H1 (cell line): ENCODE measurements at regions not wholly inside any gene's neighbourhood (a gene's known extent, or its start where the extent isn't known, plus 50 kb on each side); places are given as distances from the start of the nearest gene placed in this dataset.

Source experiments
- BCL11A ChIP-seq, 2 experiments: IDR thresholded peaks; one replicate each; pipeline ENCODE4 v1.6.1; 2011; ENCODE audit warnings: low read depth in 2 of 2, low read length in 2 of 2, mild to moderate bottlenecking in 2 of 2
- CBX5 ChIP-seq: fragments of 300-800, 300-1000 bp; sonication (generic); IDR thresholded peaks from 2 replicates; pipeline ENCODE4 v1.7.1; 2016; ENCODE audit warnings: antibody characterized with exemption, low read length, low read depth
- CHD7 ChIP-seq: fragments of 300-600 bp; sonication (generic); IDR thresholded peaks from 2 replicates; pipeline ENCODE4 v1.7.1; 2012; ENCODE audit warnings: low read length, moderate library complexity, mild to moderate bottlenecking, inconsistent platforms; ENCODE audit not compliant: insufficient replicate concordance
- FOSL1 ChIP-seq: IDR thresholded peaks from 2 replicates; pipeline ENCODE4 v1.6.1; 2011; ENCODE audit warnings: mild to moderate bottlenecking, low read depth, low read length, moderate library complexity; ENCODE audit not compliant: insufficient read depth
- GTF2F1 ChIP-seq: IDR thresholded peaks from 2 replicates; pipeline ENCODE4 v1.6.1; 2012; ENCODE audit warnings: low read depth, low read length, improper control_type of control experiment, borderline replicate concordance
- HDAC2 ChIP-seq, 2 experiments: fragments of 300-600 bp in 1 of 2; sonication (generic) in 1 of 2; IDR thresholded peaks; 2 replicates each; pipeline ENCODE4 v1.6.1; 2011 to 2012; ENCODE audit warnings: low read depth in 2 of 2, low read length in 2 of 2, mild to moderate bottlenecking in 2 of 2, moderate library complexity in 2 of 2, borderline replicate concordance in 1 of 2, inconsistent platforms in 1 of 2
- MAX ChIP-seq: IDR thresholded peaks from 2 replicates; pipeline ENCODE4 v1.6.1; 2012; ENCODE audit warnings: inconsistent platforms
- RNF2 ChIP-seq: fragments of 200-900, 300-1000 bp; sonication (generic); IDR thresholded peaks from 2 replicates; pipeline ENCODE4 v1.7.1; 2016; ENCODE audit warnings: borderline replicate concordance, low read depth, mild to moderate bottlenecking, antibody characterized with exemption, low read length; ENCODE audit not compliant: poor library complexity, severe bottlenecking; ENCODE audit errors: missing control alignments
- SP1 ChIP-seq: IDR thresholded peaks from 2 replicates; pipeline ENCODE4 v1.6.1; 2011; ENCODE audit warnings: low read depth, low read length
- TCF12 ChIP-seq: IDR thresholded peaks from 2 replicates; pipeline ENCODE4 v1.6.1; 2011; ENCODE audit warnings: low read depth, mild to moderate bottlenecking, low read length
- YY1 ChIP-seq: IDR thresholded peaks from 2 replicates; pipeline ENCODE4 v1.6.1; 2011; ENCODE audit warnings: low read depth, mild to moderate bottlenecking, low read length

- TF ChIP-seq CHD7 = no peak
- TF ChIP-seq FOSL1 = no peak
- TF ChIP-seq MAX = peak; percentile 78
- no peak for TF ChIP-seq BCL11A (IDR thresholded peaks at IDR 0.05; ENCODE audit: low read depth in 2 of 2, low read length in 2 of 2)
- no peak for TF ChIP-seq GTF2F1
- TF ChIP-seq TCF12 = 0 out of 2 replicates have a peak, but pooled peaks have one; percentile 43
- TF ChIP-seq HDAC2 (IDR thresholded peaks at IDR 0.05; ENCODE audit: borderline replicate concordance in 1 of 2, low read depth in 2 of 2, low read length in 2 of 2) = 0 out of 4 replicates have a peak, but pooled peaks of 1 of the 2 experiments have one; percentile 21
- 0 out of 2 replicates have a peak, but pooled peaks have one; percentile 31 for TF ChIP-seq YY1
- no peak for TF ChIP-seq RNF2
- peak; percentile 86; the same call in 1 of the 2 replicates for TF ChIP-seq SP1
- no peak for TF ChIP-seq CBX5
These were observed 621.3 kb upstream of the DPP6 start (continued) for GRCh38 chr7:153430931-153431330.
